NCI-H69 (cell line): ENCODE measurements at regions not wholly inside any gene's neighbourhood (a gene's known extent, or its start where the extent isn't known, plus 50 kb on each side); places are given as distances from the start of the nearest gene placed in this dataset.

Experiments
- DNase-seq: peaks from one replicate; lab custom pipeline; 2025; lab: John Stamatoyannopoulos, UW

GRCh38 chr5:68942169-68942568, 151.6 kb upstream of the SLC30A5 start:
- DNase-seq = no peak

DNA sequence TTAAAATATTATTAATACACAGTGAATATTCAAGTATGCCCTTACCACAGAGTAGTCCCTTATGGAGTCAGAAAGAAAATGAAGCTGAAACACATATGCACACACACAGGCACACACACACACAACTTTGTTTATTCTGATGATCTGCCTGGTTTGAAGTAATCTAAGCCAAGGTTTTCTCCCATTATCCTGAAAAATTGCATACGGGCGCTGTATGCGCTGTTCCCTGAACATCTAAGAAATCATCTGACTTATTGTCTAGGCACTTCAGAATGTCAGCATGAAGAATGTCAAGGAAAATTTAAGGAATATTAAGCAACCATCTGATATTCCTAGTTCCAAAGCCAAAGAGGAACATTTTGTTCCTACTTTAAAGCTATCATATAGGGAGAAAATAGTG, 147.1 kb upstream of the SLC30A5 start:
- no peak for DNase-seq

DNA sequence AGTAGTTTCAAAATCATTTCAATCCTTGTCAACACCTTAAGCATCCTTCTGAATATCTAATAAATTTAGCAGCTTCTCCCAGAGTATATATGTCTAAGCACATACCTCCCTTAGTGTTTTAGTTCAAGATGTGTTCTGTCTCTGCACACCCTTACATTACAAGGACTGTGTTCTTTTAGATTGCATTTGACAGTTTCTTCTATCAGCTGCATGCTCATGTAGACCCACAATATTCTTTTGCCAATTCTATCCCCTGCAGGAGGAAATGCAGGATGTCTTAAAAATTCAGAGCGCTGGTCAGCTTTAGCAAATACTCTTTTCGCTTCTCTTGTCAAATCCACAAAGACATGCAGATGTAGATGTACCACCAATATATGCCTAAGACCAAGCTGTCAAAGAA, 145.8 kb upstream of the SLC30A5 start:
- no peak for DNase-seq

- DNase-seq = no peak
These were observed 144.6 kb upstream of the SLC30A5 start for GRCh38 chr5:68949256-68949655.

DNA sequence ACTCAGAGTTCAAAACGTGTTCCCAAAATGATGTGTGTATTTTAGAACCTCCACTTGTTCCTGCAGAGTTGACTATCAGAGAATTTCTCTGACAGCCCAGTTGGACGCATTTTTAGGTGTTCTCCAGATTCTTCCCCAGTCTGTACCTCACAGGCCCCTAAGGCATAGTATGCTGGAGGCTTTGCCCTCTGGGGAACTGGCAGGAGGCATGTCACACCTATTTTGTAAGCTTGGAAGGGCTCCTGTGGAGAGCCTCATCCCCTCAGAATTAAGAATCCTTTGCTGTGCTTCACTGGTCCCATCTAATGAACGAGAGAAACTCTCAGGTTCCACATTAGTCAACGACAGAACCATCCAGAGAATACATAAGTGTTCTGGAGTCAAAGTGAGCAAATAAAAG, 144.1 kb upstream of the SLC30A5 start:
- no peak for DNase-seq

DNA sequence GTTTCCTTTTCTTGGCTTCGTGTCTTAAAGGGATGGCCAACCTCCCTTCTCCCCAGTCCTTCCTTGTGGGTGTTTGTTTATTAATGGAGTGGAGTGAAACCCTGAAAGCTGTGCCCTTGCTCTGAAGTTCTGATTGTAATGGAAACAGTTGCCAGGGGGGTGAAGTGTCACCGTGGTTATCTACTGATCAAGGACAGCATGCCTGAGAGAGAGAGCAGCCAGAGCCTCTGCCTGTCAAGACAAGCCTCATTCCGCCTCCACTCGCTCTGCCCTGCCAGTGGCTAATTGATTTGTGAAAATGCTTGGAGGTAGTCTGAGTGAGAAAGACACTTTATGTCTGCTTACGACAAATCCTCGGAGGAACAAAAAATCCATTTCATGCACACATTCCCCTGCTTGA, 143.7 kb upstream of the SLC30A5 start:
- no peak for DNase-seq

- no peak for DNase-seq
These were observed 142.9 kb upstream of the SLC30A5 start for GRCh38 chr5:68950930-68951329.

- DNase-seq = no peak
These were observed 140.5 kb upstream of the SLC30A5 start for GRCh38 chr5:68953231-68953874.

DNA sequence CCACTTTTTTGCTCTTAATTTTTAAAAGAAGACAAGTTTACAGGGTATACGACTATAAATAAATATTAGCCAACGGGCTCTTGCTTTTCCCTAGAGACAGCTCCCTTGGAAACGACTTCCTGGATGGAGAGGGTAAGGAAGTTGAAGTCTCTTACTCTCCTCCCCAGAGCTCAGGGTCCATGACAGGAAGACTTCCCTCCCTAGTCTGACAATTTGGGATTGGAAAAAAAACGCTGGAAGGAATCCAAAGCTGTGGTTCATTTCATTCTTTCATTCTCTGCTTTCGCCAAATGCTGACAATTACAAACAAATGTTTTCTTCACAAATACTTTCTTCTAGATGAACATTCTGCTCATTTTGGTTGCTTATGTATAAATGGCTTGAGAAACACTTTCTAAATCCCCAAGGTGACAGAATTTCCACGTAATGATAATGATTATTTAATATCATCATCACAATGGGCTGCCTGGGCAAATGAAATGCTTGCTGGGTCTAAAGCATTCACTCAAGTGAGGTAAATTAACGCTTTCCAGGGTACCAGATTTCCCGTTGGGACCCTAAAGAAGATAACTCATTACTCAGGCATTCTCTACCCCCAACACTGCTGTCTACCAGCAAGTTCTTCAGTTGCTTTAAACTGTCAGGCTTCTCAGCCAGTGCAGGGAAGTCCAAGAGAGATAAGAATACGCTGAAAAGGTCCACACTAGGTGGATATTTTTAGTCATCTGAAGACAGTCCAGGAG, 139.8 kb upstream of the SLC30A5 start:
- peak; percentile 34 for DNase-seq

GRCh38 chr5:68954618-68954910, 139.2 kb upstream of the SLC30A5 start:
- DNase-seq = no peak

- DNase-seq = no peak
These were observed 136.2 kb upstream of the SLC30A5 start for GRCh38 chr5:68957591-68957990.

DNA sequence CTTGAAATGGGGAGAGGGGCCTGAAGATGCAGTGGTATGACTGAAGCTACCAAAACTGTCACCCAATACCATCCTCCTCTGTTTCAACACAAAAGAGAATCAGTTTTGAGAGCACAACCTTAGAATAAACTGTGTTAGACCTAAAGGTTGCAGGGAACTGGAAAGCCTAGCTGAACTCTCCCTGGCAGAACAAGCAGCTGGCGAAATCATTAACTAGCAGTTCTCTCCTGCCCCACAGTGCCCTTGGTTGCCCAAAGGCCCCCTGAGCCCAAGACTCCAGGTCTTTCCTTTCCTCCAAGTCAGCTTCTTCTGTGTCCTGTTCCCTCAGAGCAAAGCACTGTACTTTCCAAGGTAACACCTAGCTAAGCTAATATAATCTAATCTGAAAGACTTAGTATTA, 135.4 kb upstream of the SLC30A5 start:
- DNase-seq = no peak

DNA sequence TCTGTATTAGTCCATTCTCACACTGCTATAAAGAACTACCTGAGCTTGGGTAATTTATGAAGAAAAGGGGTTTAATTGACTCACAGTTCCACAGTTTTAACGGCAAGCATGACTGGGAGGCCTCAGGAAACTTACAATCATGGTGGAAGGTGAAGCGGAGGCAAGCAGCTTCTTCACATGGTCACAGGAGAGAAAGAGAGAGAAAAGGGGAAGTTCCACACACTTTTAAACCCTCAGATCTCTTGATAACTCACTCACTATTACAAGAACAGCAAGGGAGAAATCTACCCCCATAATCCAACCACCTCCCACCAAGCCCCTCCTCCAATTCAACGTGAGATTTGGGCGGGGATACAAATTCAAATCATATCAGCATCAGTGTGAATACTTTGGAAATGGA, 133.4 kb upstream of the SLC30A5 start:
- no peak for DNase-seq

DNA sequence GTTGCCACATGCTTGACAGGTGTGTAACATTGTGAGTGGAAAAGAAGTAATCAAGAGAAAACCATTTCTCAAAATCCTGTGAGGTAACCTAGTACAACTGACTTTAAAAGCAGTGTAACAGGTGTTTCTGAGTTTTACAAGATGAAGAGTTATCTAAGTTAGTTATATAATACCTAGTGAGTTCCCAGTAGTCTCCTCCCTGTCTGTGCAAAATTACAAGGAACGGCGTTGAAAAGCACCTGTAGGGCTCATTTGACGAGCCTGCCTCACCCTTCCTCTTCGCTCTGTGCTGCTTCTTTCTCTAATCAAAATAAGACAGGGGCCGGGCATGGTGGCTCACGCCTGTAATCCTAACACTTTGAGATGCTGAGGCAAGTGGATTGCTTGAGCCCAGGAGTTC, 132.9 kb upstream of the SLC30A5 start:
- DNase-seq = no peak

DNA sequence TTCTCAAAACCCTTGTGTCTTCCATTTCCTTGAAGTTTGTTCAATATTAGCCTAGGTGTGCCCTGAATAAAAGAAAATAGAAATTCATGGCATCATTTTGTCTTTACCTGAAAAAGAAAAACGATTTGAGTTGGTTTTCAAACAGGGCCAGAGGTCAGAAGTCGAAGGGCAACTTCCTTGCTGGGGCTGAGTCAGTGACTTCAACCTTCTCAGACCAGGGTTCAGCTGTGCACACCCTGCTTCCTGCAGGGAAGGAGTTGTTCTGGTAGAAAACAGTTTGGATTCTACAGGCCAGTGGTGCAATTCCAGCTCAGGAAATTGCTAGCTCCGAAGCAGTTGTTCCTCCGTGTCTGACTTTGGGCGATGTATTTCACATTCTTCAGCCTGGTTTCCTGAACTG, 132.1 kb upstream of the SLC30A5 start:
- no peak for DNase-seq

DNA sequence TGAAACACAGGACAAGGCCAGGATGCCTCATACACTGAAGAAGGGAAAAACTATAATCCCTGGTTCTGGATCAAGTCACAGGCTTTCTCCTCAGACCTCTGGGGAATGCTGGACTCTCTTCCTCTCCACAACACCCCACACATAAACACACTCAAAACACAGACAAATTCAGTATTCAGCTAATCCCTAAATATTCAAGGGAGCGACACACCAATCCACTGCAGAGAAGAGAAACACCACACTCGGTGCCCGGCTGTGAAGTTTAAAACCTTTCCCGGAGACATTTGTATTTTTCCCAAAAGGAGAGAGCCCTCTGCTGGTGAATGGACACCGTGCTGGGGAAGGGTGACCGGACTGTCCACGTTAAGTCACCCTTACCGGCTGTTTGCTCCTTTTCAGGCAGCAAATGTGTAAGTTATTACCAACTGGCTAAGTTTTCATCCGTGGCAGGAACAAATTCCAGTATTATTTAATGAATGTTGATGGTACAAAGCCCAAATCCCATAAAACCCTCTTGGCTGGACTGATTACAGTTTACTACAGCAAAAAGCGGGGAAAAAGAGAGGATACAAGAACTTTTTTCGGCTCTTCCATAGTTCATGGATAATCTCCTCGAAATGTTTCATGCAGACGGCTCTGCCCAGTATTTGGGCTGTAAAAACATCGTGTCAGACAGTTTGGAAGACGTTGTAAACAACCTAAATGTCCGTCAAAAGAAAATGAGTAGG, 130.9 kb upstream of the SLC30A5 start:
- DNase-seq = peak; percentile 77

DNA sequence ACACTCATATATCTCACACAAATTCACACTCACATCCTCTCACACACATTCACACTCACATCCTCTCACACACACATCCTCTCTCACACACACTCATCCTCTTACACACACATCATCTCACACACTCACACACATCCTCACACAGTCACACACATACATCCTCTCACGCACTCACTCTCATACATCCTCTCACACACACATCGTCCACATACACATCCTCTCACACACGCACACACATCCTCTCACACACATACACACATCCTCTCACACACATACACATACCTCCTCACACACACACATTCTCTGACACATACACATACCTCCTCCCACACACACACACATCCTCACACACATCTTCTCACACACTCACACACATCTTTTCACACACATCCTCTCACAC, 129.1 kb upstream of the SLC30A5 start:
- DNase-seq = no peak

GRCh38 chr5:68965926-68966325, 127.9 kb upstream of the SLC30A5 start:
- DNase-seq = no peak

DNA sequence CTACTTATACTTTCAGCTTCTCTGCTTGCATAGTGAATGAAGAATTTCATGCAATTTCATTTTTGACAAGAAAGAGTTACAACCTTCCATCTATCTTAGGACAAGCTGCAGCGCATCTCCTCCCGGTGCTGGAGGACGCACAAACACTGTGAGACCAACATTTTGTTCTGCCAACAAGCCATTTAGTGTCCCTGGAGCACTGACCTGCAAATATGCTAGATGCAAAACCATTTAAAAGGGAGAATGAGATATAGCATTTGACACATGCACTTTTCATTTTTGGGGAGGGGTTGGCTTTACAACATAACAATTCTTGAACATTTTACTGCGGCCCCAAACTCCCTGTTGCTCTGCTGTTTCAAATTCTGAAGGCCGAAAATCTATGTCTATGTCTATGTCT, 127.2 kb upstream of the SLC30A5 start:
- no peak for DNase-seq

- no peak for DNase-seq
These were observed 125.4 kb upstream of the SLC30A5 start for GRCh38 chr5:68968429-68968828.

GRCh38 chr5:68970617-68971016, 123.2 kb upstream of the SLC30A5 start:
- no peak for DNase-seq

DNA sequence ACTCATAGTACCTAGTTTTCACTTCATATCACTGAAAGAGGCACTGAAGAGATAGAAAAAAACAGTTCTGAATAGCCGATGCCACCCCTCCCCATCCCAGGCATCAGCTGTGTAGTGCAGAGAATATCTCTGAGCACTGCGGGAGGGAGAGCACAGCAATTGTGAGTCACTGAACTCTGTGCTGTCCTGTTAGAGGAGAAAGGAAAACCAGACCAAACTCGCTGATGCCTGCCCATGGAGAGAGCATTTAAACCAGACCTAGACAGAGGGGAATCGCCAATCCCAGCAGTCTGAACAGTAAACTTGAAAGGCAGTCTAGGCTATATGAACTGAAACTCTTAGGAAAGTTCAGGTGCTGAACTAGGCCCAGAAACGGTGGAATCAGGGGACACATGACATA, 120.1 kb upstream of the SLC30A5 start:
- no peak for DNase-seq

- no peak for DNase-seq
These were observed 110.8 kb upstream of the SLC30A5 start for GRCh38 chr5:68983043-68983442.

DNA sequence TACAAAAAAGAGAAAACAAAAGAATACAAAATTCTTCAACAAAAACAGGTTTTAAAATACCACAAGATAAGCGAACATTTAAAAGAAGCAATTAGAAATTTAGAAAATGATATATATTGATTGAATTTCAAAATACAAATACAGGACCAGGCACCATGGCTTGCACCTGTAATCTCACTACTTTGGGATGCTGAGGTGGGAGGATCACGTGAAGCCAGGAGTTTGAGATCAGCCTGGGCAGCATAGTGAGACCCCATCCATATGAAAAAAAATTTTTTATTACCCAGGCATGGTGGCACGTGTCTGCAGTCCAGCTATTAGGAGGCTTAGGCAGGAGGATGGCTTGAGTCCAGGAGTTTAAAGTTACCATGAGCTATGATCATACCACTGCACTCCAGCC, 109.9 kb upstream of the SLC30A5 start:
- DNase-seq = no peak
